SU-DHL-6 (cell line): ENCODE measurements at regions not wholly inside any gene's neighbourhood (a gene's known extent, or its start where the extent isn't known, plus 50 kb on each side); places are given as distances from the start of the nearest gene placed in this dataset.

Experiments used
- H2AFZ ChIP-seq: fragments of 200-600 bp; sonication (generic); 2 replicates; pipeline ENCODE4 v1.6.1; 2014; ENCODE audit warnings: low read depth, mild to moderate bottlenecking, moderate library complexity, mixed read lengths, antibody characterized with exemption, low read length; ENCODE audit not compliant: severe bottlenecking
- H3F3A ChIP-seq: fragments of 200-600 bp; shearing (Covaris generic); 2 replicates; pipeline ENCODE4 v1.6.0; 2016; ENCODE audit warnings: antibody characterized with exemption, mild to moderate bottlenecking; ENCODE audit not compliant: insufficient read depth
- H3K27ac ChIP-seq: fragments of 200-600 bp; sonication (generic); 2 replicates; pipeline ENCODE4 v1.5.1; 2016; ENCODE audit warnings: low read depth, mild to moderate bottlenecking, low read length, moderate library complexity, mixed read lengths
- H3K27me3 ChIP-seq: fragments of 200-600 bp; sonication (generic), shearing (Covaris generic); 2 replicates; pipeline ENCODE4 v1.6.0; 2014; ENCODE audit warnings: mild to moderate bottlenecking, low read length
- H3K36me3 ChIP-seq: fragments of 200-600 bp; sonication (generic); 2 replicates; pipeline ENCODE4 v1.6.1; 2014; ENCODE audit warnings: mild to moderate bottlenecking, low read length, mixed read lengths
- H3K4me2 ChIP-seq: fragments of 300-600, 200-600 bp; shearing (Covaris generic), sonication (generic); 2 replicates; pipeline ENCODE4 v1.6.0; 2014; ENCODE audit warnings: low read length, low read depth, mild to moderate bottlenecking; ENCODE audit not compliant: poor library complexity, severe bottlenecking
- H3K4me3 ChIP-seq: fragments of 200-600 bp; sonication (generic); 2 replicates; pipeline ENCODE4 v1.5.1; 2014; ENCODE audit warnings: antibody characterized with exemption, low read length, mild to moderate bottlenecking, mixed read lengths; ENCODE audit not compliant: insufficient read depth, poor library complexity, severe bottlenecking
- H3K79me2 ChIP-seq: fragments of 200-600 bp; sonication (generic); 2 replicates; pipeline ENCODE4 v1.6.1; 2014; ENCODE audit warnings: mild to moderate bottlenecking, low read length, moderate library complexity; ENCODE audit not compliant: insufficient read depth
- H3K9ac ChIP-seq: fragments of 200-600 bp; sonication (generic); 2 replicates; pipeline ENCODE4 v1.7.0; 2014; ENCODE audit warnings: mild to moderate bottlenecking, low read length
- H3K9me2 ChIP-seq: fragments of 200-600 bp; sonication (generic); replicated peaks from 2 replicates; pipeline ENCODE4 v1.6.1; 2014; ENCODE audit warnings: low read length; ENCODE audit not compliant: insufficient read depth
- H3K9me3 ChIP-seq: fragments of 200-600 bp; sonication (generic); 2 replicates; pipeline ENCODE4 v1.6.1; 2014; ENCODE audit warnings: low read length, mixed read lengths; ENCODE audit not compliant: insufficient read depth
- H4K20me1 ChIP-seq: fragments of 200-600 bp; sonication (generic); 2 replicates; pipeline ENCODE4 v1.6.1; 2014; ENCODE audit warnings: low read depth, mild to moderate bottlenecking, antibody characterized with exemption, low read length, moderate library complexity, mixed read lengths
- EZH2phosphoT487 ChIP-seq: fragments of 200-600 bp; sonication (generic), shearing (Covaris generic); conservative IDR thresholded peaks from 2 replicates; pipeline ENCODE4 v1.6.1; 2018; ENCODE audit warnings: mild to moderate bottlenecking, antibody characterized with exemption, low read length, moderate library complexity, mixed read lengths
- TF ChIP-seq, protein P1 (sequence below): fragments of 200-600 bp; sonication (generic); IDR thresholded peaks from one replicate; pipeline ENCODE4 v1.5.1; 2017; ENCODE audit warnings: antibody characterized with exemption, mild to moderate bottlenecking, low read length, moderate library complexity; ENCODE audit not compliant: insufficient read depth, poor library complexity, severe bottlenecking

DNA sequence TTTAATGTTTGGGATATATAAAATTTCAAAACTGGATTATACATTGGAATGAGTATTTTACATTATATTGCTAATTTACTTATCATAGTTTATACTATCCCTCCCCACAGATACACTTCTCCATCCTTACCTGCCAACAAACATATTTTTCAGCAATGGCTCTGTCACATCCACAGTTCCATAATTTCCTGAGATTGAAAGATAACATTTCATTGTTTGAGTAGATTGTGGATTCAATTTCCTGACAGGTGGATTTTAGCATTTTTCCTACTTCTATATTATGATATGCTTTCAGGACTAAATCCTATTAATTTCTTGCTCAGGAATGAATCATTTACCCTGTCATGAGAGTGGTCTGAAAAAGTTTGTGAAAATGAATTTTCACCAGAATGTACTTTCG lies 115.3 kb upstream of the KLHL4 start:
- Histone ChIP-seq H3K4me3 (no peak overlapping the region), H3K27ac (no peak overlapping the region), H3K79me2 (no peaks in the 10 kb centered on the region), H3K9me3 (no peaks in the 10 kb centered on the region), H3K27me3 (no peaks in the 10 kb centered on the region), H3F3A (no peaks in the 10 kb centered on the region), H3K9ac (no peak overlapping the region), H2AFZ (no peak overlapping the region), H4K20me1 (no peaks in the 10 kb centered on the region), H3K4me2 (no peak overlapping the region), H3K9me2 (no peaks in the 10 kb centered on the region), H3K36me3 (no peaks in the 10 kb centered on the region)
- TF ChIP-seq, protein P1, sequence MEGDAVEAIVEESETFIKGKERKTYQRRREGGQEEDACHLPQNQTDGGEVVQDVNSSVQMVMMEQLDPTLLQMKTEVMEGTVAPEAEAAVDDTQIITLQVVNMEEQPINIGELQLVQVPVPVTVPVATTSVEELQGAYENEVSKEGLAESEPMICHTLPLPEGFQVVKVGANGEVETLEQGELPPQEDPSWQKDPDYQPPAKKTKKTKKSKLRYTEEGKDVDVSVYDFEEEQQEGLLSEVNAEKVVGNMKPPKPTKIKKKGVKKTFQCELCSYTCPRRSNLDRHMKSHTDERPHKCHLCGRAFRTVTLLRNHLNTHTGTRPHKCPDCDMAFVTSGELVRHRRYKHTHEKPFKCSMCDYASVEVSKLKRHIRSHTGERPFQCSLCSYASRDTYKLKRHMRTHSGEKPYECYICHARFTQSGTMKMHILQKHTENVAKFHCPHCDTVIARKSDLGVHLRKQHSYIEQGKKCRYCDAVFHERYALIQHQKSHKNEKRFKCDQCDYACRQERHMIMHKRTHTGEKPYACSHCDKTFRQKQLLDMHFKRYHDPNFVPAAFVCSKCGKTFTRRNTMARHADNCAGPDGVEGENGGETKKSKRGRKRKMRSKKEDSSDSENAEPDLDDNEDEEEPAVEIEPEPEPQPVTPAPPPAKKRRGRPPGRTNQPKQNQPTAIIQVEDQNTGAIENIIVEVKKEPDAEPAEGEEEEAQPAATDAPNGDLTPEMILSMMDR, result no peak
- TF ChIP-seq EZH2phosphoT487, result no peak

DNA sequence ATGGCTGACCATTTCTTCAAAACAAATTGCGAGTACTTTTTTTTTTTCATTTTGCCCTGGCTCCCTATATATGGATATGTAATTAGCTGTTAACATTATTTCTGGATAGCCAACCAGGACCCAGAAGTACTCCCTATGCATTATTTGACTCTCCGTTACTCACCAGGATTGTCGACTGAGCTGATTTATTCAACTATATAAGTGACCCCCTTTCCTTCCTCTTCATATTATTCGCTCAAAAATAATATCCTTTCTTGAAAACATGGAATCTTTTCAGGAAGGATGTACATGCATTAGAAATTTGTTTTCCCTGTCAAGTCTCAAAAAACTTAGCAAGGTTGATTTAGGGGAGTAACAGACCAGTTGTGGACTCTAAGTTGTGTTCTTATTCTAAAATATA lies 114.1 kb upstream of the KLHL4 start:
- no peak overlapping the region for H3K4me2 ChIP-seq
- H3K9ac ChIP-seq, result no peak overlapping the region
- no peaks in the 10 kb centered on the region for H3K79me2 ChIP-seq
- TF ChIP-seq, protein P1, result no peak
- TF ChIP-seq EZH2phosphoT487, result no peak
- no peak overlapping the region for H2AFZ ChIP-seq
- H3K4me3 ChIP-seq, result no peak overlapping the region
- no peaks in the 10 kb centered on the region for H4K20me1 ChIP-seq
- no peaks in the 10 kb centered on the region for H3K36me3 ChIP-seq
- no peaks in the 10 kb centered on the region for H3K9me3 ChIP-seq
- H3F3A ChIP-seq, result no peaks in the 10 kb centered on the region
- no peaks in the 10 kb centered on the region for H3K9me2 ChIP-seq
- no peaks in the 10 kb centered on the region for H3K27me3 ChIP-seq
- H3K27ac ChIP-seq, result no peak overlapping the region

DNA sequence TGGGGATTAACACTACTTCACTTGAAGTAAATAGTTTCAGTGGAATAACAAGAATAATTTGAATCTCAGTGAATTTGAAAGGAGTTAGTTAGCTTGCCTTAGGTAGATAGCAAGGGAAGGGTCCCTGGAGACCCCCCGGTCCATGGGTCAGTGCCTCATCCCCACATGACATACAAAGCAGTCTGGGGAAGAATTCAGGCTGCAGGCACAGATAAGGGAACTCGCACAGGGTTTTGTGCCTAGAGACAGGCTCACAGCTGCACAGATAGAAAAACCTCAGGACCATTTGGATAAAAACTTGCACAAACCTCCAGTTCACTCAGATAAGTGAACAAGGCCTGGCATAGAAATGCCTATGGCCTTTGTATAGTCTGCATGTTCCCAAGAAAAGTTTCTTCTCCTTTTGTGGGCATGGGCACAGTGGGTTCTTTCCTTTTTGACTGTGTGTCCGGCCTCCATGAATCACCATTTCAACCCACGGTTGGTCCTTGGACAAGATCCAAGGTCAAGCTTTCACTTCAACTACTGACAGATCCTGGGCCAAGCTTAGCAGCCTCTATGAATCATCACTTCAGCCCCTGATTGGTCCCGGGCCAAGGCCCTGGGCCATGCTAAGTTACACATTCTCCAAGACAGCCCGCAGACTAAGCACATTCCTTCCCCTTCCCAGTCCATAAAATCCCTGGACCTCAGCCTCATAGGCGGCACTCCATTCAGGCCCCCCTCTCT lies 108.3 kb upstream of the KLHL4 start:
- Histone ChIP-seq H3K36me3 (no peaks in the 10 kb centered on the region), H4K20me1 (no peaks in the 10 kb centered on the region), H3K4me2 (no peak overlapping the region), H3K79me2 (no peaks in the 10 kb centered on the region), H3K9ac (no peak overlapping the region), H3K27me3 (no peaks in the 10 kb centered on the region), H3F3A (no peaks in the 10 kb centered on the region), H2AFZ (no peak overlapping the region), H3K9me2 (no peaks in the 10 kb centered on the region), H3K27ac (no peak overlapping the region), H3K9me3 (no peaks in the 10 kb centered on the region), H3K4me3 (no peak overlapping the region)
- TF ChIP-seq, protein P1, result no peak
- no peak for TF ChIP-seq EZH2phosphoT487
